Stimulated activated CD8-positive, alpha-beta memory T cell treated with anti-CD3 and anti-CD28 coated beads, Interleukin-7, amount 100 ng/mL, for 48 hours (primary cell): ENCODE measurements at regions not wholly inside any gene's neighbourhood (a gene's known extent, or its start where the extent isn't known, plus 50 kb on each side); places are given as distances from the start of the nearest gene placed in this dataset.
"Not testable (repeated sequence)": the region's sequence is repeated elsewhere in the genome, so short reads cannot be mapped to it uniquely, and the experiment has no call there.

Experiments used
- DNase-seq, 2 donors: peaks; one replicate each; pipeline ENCODE4 v3.0.0-alpha.2; 2020; ENCODE audit warnings: low read depth in 1 of 2; ENCODE audit errors: extremely low read depth in 1 of 2

- DNase-seq: no peak
These were observed 344.1 kb downstream of the TMEM38B start for GRCh38 chr9:106038266-106039001.

GRCh38 chr9:106039151-106039935 lies 345.0 kb downstream of the TMEM38B start:
- DNase-seq: no peak

DNA sequence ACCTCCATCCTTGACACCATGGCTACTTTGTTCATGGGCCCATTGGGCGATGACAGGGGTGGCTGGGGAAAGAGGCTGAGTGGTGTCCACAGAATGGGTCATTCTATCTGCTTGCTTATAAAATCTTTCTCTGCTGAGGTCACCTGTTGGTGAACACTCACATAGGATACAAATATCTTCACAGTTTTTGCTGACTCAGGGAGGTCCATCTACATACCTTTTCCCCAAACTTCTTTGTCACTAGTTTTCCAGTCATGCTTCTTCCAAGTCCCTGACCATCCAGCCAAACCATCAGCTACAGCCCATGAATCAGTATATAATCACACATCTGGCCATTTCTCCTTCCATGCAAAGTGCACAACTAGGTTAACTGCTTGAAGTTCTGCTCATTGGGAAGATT lies 347.6 kb downstream of the TMEM38B start:
- not testable (repeated sequence) for DNase-seq

DNA sequence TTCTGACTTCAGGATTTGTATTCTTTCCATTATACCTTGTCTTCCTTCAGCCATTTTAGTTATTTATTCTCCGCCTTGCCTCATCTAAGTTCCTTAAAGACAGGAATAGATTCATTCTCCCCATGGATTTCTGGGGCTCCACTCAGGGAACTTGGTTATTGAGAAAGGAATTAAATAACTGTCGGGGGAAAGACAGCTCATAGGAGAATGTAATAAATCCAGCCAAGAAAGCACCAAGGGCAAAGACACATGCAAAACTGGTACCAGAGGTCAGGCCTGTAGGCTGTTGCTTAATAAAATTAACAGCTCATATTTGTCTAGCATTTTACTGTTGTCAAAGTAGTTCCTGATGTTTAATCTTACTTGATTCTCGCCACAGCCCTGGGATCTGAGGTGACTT lies 357.2 kb downstream of the TMEM38B start:
- DNase-seq: no peak

DNA sequence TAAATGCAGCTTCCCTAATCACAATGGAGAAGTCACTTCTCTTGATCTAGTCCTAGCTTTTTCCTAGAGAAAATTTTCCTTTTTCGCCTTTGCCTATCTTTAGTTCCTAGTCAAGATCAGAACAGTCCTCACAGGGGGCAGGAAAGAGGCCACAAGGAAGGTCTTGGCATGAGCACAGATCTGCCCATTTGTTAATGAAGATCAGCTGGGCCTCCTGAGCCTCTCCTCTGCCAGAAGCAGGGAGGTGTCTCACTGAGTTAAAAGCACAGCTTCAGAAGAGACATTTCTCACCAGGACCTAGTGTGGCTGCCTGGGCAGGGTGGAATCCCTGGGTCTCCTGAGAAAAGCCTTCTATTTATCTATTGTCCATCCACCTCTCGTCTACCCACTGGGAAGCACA lies 357.8 kb downstream of the TMEM38B start:
- DNase-seq: no peak

DNA sequence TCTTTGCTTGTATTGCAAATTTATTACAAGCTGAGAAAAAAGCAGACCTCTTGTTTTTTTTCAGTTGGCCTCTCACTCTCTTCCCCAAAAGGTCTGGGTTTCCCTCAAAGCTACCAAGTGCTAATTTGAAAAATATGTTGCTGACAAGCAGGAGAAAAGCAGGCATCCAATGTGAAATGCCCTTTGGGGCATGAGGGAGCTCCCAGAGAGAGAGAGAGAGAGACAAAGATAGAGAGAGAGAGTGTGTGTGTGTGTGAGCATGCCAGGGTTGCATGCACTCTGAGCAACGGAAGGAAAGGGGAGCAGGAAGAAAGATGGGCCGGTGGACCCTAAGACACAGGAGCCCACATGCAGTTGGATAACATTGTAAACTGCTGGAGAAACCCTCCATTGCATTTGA lies 358.4 kb downstream of the TMEM38B start:
- no peak for DNase-seq

GRCh38 chr9:106056328-106056727 lies 362.0 kb downstream of the TMEM38B start:
- no peak for DNase-seq

DNA sequence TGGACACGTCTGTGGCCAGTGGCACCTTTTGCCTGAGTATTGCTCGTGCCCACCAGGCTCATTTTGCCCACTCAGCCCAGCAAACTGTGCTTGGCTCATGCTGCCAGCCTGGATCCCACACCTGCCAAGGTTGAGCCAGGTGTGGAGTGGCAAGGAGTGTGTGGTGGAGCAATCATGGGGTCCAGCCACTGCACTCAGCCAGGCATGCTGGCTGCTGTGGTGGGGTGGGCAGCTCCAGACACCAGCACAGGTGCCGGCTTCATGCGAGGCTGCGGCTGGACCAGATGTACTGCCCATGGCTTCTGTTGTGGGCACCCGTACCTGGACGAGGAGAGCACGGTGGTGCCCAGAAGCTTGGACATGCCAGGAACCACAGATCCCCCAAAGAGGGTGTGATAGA lies 364.1 kb downstream of the TMEM38B start:
- no peak for DNase-seq

DNA sequence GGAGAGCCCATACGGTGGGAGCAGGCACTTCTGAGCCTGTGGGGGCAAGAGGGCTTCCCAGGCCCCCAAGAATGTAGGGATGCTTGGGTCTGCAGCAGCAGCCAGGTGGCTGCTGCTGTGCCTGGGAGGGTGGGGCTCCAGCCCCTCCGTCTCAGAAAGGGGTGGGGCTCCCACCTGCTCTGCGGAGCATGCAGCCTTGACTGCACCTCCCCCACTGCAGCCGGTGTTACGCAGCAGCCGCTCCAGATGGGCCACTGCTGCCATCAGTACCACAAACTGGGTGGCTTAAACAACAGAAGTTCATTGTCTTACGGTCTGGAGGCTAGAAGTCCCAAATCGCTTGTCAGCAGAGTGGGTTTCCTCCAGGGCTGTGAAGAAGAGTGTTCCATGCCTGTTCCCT lies 365.5 kb downstream of the TMEM38B start:
- DNase-seq: no peak

- DNase-seq: no peak
These were observed 366.5 kb downstream of the TMEM38B start for GRCh38 chr9:106060885-106061284.

DNA sequence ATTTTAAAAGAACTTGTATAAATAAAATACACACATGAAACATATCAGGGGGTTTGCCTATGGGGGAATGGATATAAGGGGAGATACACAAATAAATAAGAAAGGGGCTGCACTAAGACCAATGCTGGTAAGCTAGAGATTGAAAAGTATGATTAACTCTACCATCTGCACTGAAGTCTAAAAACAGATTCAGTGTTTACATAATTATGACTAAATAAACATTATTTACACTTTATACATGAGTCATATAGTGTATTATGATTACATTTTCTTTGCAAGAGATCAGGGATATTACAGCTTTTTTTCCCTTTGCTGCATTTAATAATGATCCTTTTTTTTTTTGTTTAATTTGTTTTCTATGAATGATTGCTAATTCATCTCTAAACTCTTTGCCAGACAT lies 367.9 kb downstream of the TMEM38B start:
- DNase-seq: no peak

DNA sequence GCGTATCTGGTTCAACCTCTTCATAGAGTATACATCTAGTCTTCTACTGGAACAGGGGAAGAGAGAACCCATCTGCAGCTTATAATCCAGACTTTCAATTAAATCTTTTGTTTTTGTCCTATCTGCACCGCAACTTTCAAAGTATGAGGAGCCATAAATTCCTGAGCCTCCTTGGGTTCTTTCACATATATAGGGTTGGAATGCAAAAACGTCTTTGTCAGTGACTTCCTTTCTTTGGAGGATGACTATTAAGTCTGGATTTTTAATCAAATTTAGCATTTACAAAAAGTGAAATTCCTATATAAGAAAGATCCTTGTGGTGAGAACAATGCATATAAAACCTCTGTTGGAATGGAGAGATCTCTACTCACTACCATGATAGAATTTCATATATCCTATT lies 370.8 kb downstream of the TMEM38B start:
- no peak for DNase-seq

GRCh38 chr9:106065579-106066214 lies 371.4 kb downstream of the TMEM38B start:
- no peak for DNase-seq

DNA sequence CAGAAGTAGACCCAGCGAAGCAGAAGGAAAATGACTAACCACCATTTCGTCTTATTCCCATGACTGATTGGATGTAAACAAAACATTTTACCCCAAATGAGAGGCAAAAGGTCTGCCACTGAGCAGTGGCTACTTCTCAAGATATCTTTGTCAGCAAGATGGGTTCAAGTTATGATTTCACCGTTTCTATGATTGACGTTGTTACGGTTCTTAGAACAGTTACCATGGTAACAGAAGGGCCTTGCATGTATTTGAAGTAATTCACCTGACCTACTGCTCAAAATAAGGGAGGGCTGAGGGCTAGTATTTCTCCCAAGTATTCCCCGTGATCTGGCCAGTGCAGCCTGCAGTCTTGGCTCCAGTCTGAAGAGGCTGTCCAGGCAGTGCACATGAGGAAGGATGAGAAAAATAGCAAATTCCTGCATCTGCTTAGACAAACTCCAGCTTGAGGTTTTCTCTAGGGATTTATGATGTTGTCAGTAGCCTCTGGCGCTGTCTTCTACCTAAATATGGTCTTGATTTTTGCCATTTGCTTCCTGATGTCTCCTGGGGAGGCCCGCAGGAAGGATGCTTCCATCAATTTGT lies 372.7 kb downstream of the TMEM38B start:
- DNase-seq: no peak

DNA sequence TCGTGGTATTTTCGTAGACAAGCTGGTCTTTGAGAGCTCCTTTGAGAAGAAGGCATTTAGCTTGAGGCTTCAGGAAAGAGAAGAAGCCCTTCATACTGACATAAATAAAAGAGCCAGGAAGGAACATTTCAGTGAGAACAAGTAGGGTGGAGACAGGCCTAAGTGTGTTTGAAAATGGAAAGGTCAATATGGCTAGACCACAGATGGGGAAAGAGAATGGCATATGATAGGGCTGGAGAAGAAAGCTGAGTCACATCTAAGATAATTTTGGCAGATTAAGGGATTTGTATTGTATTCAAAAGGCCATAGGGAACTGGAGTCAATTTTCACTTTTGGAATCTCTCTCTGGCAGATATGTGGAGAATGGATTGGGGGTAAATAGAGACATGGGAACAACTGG lies 374.9 kb downstream of the TMEM38B start:
- DNase-seq: no peak

DNA sequence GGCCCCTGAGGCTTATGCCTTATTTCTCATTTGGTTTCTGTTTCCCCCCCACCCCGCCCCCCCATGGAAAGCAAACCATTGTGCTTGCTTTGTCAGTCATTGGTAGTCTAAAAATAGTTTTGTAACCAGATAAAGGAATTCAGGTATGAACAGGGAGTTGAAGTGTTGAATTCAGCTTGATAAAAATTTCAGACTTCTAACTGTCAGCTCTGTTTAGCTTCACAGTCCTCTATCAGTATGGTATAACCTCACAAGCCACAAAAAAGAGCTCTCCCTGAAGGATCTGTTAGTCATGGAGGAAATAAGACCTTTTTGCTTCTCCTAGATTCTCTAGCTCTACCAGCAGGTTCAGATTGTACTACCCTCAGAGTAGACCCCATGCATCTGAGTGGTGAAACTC lies 378.1 kb downstream of the TMEM38B start:
- DNase-seq: no peak

DNA sequence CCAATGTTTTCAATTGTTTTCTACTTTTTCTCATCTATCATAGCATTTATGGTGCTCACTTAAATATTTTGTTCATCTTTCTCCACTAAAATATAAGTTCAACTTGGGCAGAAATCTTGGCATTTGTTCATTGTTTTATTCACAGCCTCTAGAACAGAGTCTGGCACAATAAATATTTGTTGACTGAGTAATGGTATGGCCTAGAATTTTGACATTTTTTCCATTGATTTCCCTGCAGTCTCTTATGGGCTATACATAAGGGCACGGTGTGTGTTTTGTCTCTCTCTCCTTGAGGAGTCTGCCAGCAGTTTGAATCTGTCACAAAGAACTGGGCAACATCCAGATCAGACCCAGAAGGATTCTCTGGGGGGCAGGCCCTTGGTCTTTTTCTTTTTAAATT lies 379.7 kb downstream of the TMEM38B start:
- no peak for DNase-seq

DNA sequence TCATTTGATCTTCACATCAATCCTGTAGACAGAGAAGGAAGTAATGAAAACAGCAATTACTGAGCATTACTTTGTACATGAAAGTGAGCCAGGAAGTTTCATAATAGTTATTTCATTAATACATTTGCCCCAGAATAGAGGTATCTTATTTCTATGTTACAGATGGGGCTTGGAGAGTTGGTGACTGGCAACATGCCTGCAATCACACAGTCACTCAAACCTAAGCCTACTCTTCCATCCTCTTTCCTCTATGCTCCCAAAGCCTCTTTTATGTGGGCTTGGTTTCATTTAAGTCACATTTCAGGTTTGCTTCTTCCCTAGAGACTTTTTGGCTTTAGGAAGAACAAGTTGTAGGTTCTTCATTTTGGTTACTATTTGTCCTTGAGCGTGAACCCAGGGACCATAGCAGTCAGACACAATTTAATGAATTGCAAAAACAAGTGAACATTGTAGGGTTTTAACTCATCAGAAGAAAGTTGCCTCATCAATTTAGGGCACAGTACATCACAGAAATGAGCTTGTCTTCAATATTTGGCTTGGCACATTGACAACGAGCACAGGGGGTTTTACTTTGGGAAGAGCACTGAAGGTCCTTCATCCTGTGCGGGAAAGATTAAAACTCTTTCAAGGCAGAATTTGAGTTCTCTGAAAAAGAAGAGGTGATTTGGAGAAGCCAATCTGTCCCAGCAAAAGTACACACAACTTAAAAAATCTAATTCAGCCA lies 381.1 kb downstream of the TMEM38B start:
- DNase-seq: no peak

DNA sequence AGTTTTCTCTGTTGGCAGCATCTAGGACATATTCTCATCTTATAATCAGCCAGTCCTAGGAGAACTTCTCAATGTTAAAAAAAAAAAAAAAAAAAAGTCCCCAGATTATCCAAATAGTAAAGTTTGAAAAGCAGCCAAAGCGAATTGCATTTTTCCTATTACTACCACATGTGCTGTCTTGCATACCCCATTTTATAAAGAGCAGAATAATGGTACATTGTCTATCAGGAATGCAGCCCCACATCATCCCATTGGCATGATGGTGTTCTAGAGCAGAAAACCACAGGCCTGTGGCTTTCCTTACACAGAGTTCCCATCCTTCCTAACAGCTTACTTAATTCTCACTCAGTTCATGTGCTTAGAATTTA lies 381.6 kb downstream of the TMEM38B start:
- no peak for DNase-seq

GRCh38 chr9:106076711-106077110 lies 382.4 kb downstream of the TMEM38B start:
- DNase-seq: no peak

GRCh38 chr9:106077731-106078130 lies 383.4 kb downstream of the TMEM38B start:
- DNase-seq: no peak
